ENCODE measurements at regions not wholly inside any gene's neighbourhood (a gene's known extent, or its start where the extent isn't known, plus 50 kb on each side); places are given as distances from the start of the nearest gene placed in this dataset.

DNA sequence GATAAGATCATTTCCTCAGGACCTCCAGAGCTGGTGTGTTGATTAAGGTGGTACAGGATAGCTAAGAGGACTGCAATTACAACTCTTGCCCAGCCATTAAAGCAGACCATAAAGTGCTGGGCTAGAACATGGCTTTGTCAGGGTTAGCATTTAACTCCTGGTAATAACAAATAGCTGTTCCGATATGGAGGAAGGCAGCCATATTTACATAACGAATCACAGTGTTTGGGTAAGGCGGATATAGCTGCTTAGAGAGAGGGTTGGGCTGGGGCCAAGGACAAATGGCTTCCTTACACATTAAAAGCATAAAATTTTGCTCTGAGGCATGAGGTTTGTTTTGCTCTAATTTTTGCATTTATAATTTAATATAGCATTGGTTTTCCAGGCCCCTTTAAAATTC lies 297.7 kb upstream of the DDHD1 start:
- TF ChIP-seq, protein P1, sequence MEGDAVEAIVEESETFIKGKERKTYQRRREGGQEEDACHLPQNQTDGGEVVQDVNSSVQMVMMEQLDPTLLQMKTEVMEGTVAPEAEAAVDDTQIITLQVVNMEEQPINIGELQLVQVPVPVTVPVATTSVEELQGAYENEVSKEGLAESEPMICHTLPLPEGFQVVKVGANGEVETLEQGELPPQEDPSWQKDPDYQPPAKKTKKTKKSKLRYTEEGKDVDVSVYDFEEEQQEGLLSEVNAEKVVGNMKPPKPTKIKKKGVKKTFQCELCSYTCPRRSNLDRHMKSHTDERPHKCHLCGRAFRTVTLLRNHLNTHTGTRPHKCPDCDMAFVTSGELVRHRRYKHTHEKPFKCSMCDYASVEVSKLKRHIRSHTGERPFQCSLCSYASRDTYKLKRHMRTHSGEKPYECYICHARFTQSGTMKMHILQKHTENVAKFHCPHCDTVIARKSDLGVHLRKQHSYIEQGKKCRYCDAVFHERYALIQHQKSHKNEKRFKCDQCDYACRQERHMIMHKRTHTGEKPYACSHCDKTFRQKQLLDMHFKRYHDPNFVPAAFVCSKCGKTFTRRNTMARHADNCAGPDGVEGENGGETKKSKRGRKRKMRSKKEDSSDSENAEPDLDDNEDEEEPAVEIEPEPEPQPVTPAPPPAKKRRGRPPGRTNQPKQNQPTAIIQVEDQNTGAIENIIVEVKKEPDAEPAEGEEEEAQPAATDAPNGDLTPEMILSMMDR (IDR thresholded peaks at IDR 0.05; ENCODE audit: low read depth, low read length, poor library complexity, severe bottlenecking), result no peak
- TF ChIP-seq EZH2phosphoT487 (IDR thresholded peaks at IDR 0.05; ENCODE audit: borderline replicate concordance, low read length), result no peak

Data from DOHH2 (cell line).